Endodermal cell (in vitro differentiated cells): ENCODE measurements at regions not wholly inside any gene's neighbourhood (a gene's known extent, or its start where the extent isn't known, plus 50 kb on each side); places are given as distances from the start of the nearest gene placed in this dataset.

ENCODE experiments used
- DNase-seq: peaks from one replicate; pipeline ENCODE4 v3.0.0-alpha.2; 2017
- H3K27ac ChIP-seq: 2 replicates; pipeline ENCODE4 v1.5.1; 2013; ENCODE audit warnings: mild to moderate bottlenecking, low read depth, low read length, moderate library complexity
- H3K27me3 ChIP-seq: 2 replicates; pipeline ENCODE4 v1.6.1; 2013; ENCODE audit warnings: mild to moderate bottlenecking, low read length, moderate library complexity; ENCODE audit not compliant: insufficient read depth, control insufficient read depth, poor library complexity, severe bottlenecking
- H3K36me3 ChIP-seq: 2 replicates; pipeline ENCODE4 v1.7.0; 2013; ENCODE audit warnings: mild to moderate bottlenecking, low read length, moderate library complexity; ENCODE audit not compliant: control insufficient read depth, insufficient read depth
- H3K4me1 ChIP-seq: one replicate; pipeline ENCODE4 v1.7.0; 2013; ENCODE audit warnings: low read length; ENCODE audit not compliant: control insufficient read depth, insufficient read depth
- H3K4me3 ChIP-seq: 2 replicates; pipeline ENCODE4 v1.5.1; 2013; ENCODE audit warnings: mild to moderate bottlenecking, low read length, moderate library complexity
- H3K9ac ChIP-seq: 2 replicates; pipeline ENCODE4 v1.6.1; 2013; ENCODE audit warnings: mild to moderate bottlenecking, low read length, moderate library complexity; ENCODE audit not compliant: poor library complexity, severe bottlenecking; ENCODE audit errors: extremely low read depth
- H3K9me3 ChIP-seq: 2 replicates; pipeline ENCODE4 v1.6.1; 2013; ENCODE audit warnings: mild to moderate bottlenecking, low read length, moderate library complexity; ENCODE audit not compliant: control insufficient read depth
- H3K27ac Mint-ChIP-seq: 2 replicates; pipeline ENCODE4 v1.8.0; 2020; ENCODE audit warnings: mixed read lengths
- H3K27me3 Mint-ChIP-seq: 2 replicates; pipeline ENCODE4 v1.8.0; 2021; ENCODE audit warnings: mild to moderate bottlenecking, mixed read lengths; ENCODE audit not compliant: insufficient read depth
- H3K36me3 Mint-ChIP-seq: 2 replicates; pipeline ENCODE4 v1.8.0; 2020; ENCODE audit warnings: low read depth, mixed read lengths
- H3K4me1 Mint-ChIP-seq: 2 replicates; pipeline ENCODE4 v1.8.0; 2020; ENCODE audit warnings: mixed read lengths
- H3K4me3 Mint-ChIP-seq: 2 replicates; pipeline ENCODE4 v1.8.0; 2020; ENCODE audit warnings: mild to moderate bottlenecking, moderate library complexity, mixed read lengths
- H3K9me3 Mint-ChIP-seq: 2 replicates; pipeline ENCODE4 v1.8.0; 2020; ENCODE audit warnings: mild to moderate bottlenecking, mixed read lengths
- WGBS, 2 experiments: methylation state at CpG; one replicate each; pipeline versions ENCODE4 v1.1.5 to v1.1.7; 2013; ENCODE audit warnings: missing lambda C conversion rate in 2 of 2, mixed read lengths in 1 of 2; ENCODE audit not compliant: insufficient coverage in 1 of 2, insufficient read length in 1 of 2; 5-methylcytosine and 5-hydroxymethylcytosine counted together
- TF ChIP-seq, protein P1 (sequence below): fragments of 200-600 bp; sonication (generic); conservative IDR thresholded peaks from 2 replicates; pipeline ENCODE4 v1.5.0; 2021; ENCODE audit warnings: antibody characterized with exemption, mild to moderate bottlenecking

DNA sequence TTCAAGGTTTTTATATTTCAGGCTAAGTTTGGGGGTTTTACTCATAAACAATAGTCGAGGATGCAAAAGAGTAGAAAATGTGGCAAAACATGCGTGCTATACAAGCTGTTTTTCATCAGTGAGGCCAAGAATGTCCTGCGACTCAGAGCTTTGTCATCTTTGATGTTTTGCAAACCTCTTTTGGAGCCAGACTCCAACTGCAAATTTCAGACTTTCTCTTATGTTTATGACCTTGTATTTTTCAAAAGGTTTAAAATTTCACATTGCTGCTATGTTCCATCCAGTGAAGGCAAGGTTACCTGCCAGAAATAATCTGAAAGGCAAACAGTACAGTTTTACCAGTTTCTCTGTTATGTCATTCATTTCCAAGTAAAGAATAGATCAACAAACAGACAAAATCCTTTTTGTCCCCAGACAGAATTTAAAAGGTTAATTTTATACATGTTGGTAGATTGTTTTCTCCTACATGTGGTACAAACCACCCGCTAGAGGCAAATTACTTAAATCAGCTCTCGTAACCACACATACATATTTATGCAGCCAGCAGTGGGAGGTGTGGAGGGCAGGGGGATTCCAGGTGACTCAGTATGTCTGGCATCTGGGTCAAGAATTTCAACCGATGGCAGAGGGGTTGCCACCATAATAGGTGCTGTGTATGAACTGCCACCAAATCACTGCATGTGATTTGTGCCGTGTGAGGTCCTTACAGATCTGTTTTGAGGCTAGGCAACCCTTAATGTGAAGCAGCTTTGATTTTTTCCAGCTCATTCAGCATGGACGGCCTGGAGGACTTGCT, 119.8 kb upstream of the CPM start:
- TF ChIP-seq, protein P1, sequence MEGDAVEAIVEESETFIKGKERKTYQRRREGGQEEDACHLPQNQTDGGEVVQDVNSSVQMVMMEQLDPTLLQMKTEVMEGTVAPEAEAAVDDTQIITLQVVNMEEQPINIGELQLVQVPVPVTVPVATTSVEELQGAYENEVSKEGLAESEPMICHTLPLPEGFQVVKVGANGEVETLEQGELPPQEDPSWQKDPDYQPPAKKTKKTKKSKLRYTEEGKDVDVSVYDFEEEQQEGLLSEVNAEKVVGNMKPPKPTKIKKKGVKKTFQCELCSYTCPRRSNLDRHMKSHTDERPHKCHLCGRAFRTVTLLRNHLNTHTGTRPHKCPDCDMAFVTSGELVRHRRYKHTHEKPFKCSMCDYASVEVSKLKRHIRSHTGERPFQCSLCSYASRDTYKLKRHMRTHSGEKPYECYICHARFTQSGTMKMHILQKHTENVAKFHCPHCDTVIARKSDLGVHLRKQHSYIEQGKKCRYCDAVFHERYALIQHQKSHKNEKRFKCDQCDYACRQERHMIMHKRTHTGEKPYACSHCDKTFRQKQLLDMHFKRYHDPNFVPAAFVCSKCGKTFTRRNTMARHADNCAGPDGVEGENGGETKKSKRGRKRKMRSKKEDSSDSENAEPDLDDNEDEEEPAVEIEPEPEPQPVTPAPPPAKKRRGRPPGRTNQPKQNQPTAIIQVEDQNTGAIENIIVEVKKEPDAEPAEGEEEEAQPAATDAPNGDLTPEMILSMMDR: no peak
- H3K4me3 Mint-ChIP-seq: no peak overlapping the region
- no peaks in the 10 kb centered on the region for H3K36me3 Mint-ChIP-seq
- H3K9ac ChIP-seq: no peak overlapping the region
- H3K4me1 Mint-ChIP-seq: peaks cover 29% of the 10 kb centered on the region
- H3K4me1 ChIP-seq: peaks cover 6% of the 10 kb centered on the region
- no peaks in the 10 kb centered on the region for H3K36me3 ChIP-seq
- peak; percentile 90 for DNase-seq
- H3K4me3 ChIP-seq: no peak overlapping the region
- no peak overlapping the region for H3K27ac ChIP-seq
- H3K9me3 Mint-ChIP-seq: peaks cover 15% of the 10 kb centered on the region
- 70 to 74% methylated on average over 5 to 6 of the region's 8 CpGs for WGBS, 2 experiments
- H3K27me3 Mint-ChIP-seq: peaks cover 2% of the 10 kb centered on the region
- no peaks in the 10 kb centered on the region for H3K27me3 ChIP-seq
- peaks cover 5% of the 10 kb centered on the region for H3K9me3 ChIP-seq
- peak overlapping the region; percentile 54 for H3K27ac Mint-ChIP-seq

DNA sequence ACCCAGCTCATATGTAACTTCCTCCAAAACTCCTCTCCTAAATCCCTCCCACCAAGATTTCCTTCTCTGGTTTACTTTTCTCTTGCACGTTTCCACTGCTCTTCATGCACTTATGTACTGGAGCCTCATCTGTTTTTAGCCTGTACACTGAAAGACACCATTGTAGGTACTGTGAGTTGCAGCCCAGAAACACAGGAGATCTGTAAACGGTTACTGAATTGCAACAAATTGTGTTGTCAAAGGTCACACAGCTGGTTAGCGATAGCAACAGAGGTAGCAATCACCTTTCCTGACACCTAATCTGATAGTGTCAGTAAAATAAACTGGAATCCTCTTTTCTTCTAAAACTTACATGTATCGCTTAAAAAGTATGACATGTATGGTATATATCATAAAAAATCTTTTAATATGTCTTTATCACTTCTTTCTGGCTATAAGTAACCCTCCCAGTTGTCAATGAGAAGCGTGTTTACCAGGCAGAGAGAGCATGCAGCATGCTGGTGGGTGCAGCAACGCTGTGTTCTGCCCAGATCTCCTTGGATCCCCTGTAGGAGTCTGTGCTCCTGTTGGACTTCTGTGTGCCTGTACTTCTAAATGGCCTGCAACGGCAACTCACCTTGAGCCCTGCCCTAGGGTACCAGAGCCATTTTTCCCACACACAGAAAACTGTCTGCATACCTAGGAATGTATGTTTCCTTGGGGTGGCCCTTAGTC, 121.5 kb upstream of the CPM start:
- Mint-ChIP-seq H3K27ac (peak overlapping the region; percentile 23), H3K4me3 (no peak overlapping the region), H3K4me1 (peaks cover 29% of the 10 kb centered on the region), H3K9me3 (peaks cover 15% of the 10 kb centered on the region), H3K36me3 (no peaks in the 10 kb centered on the region), H3K27me3 (peaks cover 2% of the 10 kb centered on the region)
- H3K27me3 ChIP-seq: no peaks in the 10 kb centered on the region
- TF ChIP-seq, protein P1: no peak
- H3K27ac ChIP-seq: no peak overlapping the region
- no peak overlapping the region for H3K9ac ChIP-seq
- H3K4me3 ChIP-seq: no peak overlapping the region
- WGBS, 2 experiments: 90 to 96% methylated on average over 5 to 6 of the region's 7 CpGs
- peaks cover 5% of the 10 kb centered on the region for H3K9me3 ChIP-seq
- H3K4me1 ChIP-seq: peaks cover 6% of the 10 kb centered on the region
- H3K36me3 ChIP-seq: no peaks in the 10 kb centered on the region
- DNase-seq: no peak

DNA sequence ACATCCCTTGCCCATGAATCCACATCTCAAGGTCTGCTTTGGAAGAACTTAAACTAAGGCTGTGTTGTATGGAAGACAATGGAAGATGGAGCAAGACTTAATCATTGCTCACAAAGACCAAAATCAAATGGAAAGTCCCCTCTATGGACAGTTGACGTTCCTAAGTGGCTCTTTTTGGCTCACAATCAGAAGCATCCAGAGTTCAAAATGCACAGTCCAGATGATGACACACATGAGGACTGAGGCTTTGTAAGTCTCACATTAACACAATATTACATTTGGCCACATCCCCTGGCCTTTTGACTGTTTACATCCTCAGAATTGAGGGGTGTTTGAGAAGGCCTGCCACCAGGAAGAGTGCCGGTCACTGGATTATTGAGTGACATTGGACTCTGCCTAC, 122.3 kb upstream of the CPM start:
- no peak overlapping the region for H3K27ac ChIP-seq
- TF ChIP-seq, protein P1: no peak
- H3K27me3 ChIP-seq: no peaks in the 10 kb centered on the region
- H3K4me1 Mint-ChIP-seq: peaks cover 29% of the 10 kb centered on the region
- H3K27ac Mint-ChIP-seq: no peak overlapping the region
- no peaks in the 10 kb centered on the region for H3K36me3 Mint-ChIP-seq
- H3K4me3 Mint-ChIP-seq: no peak overlapping the region
- H3K4me1 ChIP-seq: peaks cover 6% of the 10 kb centered on the region
- no peaks in the 10 kb centered on the region for H3K36me3 ChIP-seq
- no peak overlapping the region for H3K9ac ChIP-seq
- peaks cover 2% of the 10 kb centered on the region for H3K27me3 Mint-ChIP-seq
- DNase-seq: no peak
- H3K9me3 ChIP-seq: peaks cover 5% of the 10 kb centered on the region
- 94 to 97% methylated on average over 2 of the region's 2 CpGs for WGBS, 2 experiments
- H3K9me3 Mint-ChIP-seq: peaks cover 13% of the 10 kb centered on the region
- H3K4me3 ChIP-seq: no peak overlapping the region
